DND-41 (cell line): ENCODE measurements at regions not wholly inside any gene's neighbourhood (a gene's known extent, or its start where the extent isn't known, plus 50 kb on each side); places are given as distances from the start of the nearest gene placed in this dataset.

Experiments used
- EZH2 ChIP-seq: IDR thresholded peaks from 3 replicates; pipeline ENCODE4 v1.6.1; 2012; ENCODE audit warnings: borderline replicate concordance, low read depth, mild to moderate bottlenecking, moderate library complexity, low read length, inconsistent platforms; ENCODE audit not compliant: severe bottlenecking
- TF ChIP-seq, protein P1 (sequence below): IDR thresholded peaks from 2 replicates; pipeline ENCODE4 v1.5.1; 2012; ENCODE audit warnings: borderline replicate concordance, low read length, moderate library complexity, mild to moderate bottlenecking; ENCODE audit not compliant: poor library complexity, severe bottlenecking; ENCODE audit errors: extremely low read depth

- TF ChIP-seq, protein P1, sequence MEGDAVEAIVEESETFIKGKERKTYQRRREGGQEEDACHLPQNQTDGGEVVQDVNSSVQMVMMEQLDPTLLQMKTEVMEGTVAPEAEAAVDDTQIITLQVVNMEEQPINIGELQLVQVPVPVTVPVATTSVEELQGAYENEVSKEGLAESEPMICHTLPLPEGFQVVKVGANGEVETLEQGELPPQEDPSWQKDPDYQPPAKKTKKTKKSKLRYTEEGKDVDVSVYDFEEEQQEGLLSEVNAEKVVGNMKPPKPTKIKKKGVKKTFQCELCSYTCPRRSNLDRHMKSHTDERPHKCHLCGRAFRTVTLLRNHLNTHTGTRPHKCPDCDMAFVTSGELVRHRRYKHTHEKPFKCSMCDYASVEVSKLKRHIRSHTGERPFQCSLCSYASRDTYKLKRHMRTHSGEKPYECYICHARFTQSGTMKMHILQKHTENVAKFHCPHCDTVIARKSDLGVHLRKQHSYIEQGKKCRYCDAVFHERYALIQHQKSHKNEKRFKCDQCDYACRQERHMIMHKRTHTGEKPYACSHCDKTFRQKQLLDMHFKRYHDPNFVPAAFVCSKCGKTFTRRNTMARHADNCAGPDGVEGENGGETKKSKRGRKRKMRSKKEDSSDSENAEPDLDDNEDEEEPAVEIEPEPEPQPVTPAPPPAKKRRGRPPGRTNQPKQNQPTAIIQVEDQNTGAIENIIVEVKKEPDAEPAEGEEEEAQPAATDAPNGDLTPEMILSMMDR: no peak
- TF ChIP-seq EZH2: no peak
Observed at GRCh38 chr22:25485626-25486545, 78.6 kb upstream of the GRK3 start.
